ENCODE measurements at regions not wholly inside any gene's neighbourhood (a gene's known extent, or its start where the extent isn't known, plus 50 kb on each side); places are given as distances from the start of the nearest gene placed in this dataset.

- TF ChIP-seq CTCF (IDR thresholded peaks at IDR 0.05; ENCODE audit: insufficient read depth, low read length, poor library complexity, severe bottlenecking): no peak
- TF ChIP-seq EZH2phosphoT487 (conservative IDR thresholded peaks at IDR 0.05; ENCODE audit: low read length): no peak
Measured at GRCh38 chr1:14366091-14367018, 232.1 kb upstream of the KAZN start.

Data from SU-DHL-6 (cell line).